ENCODE measurements at regions not wholly inside any gene's neighbourhood (a gene's known extent, or its start where the extent isn't known, plus 50 kb on each side); places are given as distances from the start of the nearest gene placed in this dataset.
"Not testable (repeated sequence)": the region's sequence is repeated elsewhere in the genome, so short reads cannot be mapped to it uniquely, and the experiment has no call there.

DNA sequence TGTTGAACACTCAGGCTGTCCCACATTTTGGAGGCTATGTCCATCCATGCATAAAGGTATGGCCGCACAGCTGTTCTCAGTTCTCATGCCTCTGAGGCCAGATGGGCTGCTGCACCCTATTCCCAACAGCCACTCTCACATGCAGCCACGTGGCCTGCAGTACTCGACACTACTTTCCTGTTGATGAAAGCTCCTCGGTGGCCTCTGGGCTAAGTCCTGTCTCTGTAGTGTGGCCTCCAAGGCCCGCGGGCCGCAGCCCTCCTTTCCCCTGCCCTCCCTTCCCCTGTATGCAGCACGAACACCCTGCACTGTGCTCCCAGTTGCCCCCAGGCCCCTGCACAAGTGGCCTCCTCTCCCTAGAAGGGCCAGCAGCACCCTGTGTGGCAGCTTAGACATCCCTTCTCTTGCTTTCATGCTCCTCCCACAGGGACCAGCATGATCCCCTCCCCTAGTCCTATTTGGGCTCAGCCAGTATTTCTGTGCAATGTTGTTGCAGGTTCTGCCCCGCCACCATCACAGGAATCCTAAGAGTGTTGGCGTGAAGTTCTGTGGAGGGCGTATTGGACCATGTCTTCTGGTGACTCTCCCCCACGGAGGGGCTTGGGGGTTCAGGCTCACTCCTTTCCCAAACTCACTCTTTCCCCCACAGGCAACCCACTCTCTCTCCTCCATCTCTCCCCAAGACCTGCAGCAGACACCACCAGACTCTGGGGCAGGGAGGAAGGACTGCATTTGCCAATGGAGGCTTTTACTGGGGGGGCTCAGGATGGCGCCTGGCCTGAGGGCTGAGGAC, 1071.2 kb downstream of the RPIA start:
- not testable (repeated sequence) for TF ChIP-seq CTCF, POLR2A, EP300 (IDR thresholded peaks at IDR 0.05)
